ENCODE measurements at regions not wholly inside any gene's neighbourhood (a gene's known extent, or its start where the extent isn't known, plus 50 kb on each side); places are given as distances from the start of the nearest gene placed in this dataset.

- TF ChIP-seq, protein P1, sequence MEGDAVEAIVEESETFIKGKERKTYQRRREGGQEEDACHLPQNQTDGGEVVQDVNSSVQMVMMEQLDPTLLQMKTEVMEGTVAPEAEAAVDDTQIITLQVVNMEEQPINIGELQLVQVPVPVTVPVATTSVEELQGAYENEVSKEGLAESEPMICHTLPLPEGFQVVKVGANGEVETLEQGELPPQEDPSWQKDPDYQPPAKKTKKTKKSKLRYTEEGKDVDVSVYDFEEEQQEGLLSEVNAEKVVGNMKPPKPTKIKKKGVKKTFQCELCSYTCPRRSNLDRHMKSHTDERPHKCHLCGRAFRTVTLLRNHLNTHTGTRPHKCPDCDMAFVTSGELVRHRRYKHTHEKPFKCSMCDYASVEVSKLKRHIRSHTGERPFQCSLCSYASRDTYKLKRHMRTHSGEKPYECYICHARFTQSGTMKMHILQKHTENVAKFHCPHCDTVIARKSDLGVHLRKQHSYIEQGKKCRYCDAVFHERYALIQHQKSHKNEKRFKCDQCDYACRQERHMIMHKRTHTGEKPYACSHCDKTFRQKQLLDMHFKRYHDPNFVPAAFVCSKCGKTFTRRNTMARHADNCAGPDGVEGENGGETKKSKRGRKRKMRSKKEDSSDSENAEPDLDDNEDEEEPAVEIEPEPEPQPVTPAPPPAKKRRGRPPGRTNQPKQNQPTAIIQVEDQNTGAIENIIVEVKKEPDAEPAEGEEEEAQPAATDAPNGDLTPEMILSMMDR (IDR thresholded peaks at IDR 0.05): no peak
- TF ChIP-seq POLR2A (IDR thresholded peaks at IDR 0.05): no peak
- TF ChIP-seq POLR2AphosphoS5 (IDR thresholded peaks at IDR 0.05): no peak
Observed at GRCh38 chr12:91918431-91918830, 227.2 kb downstream of the BTG1 start.
